Body of pancreas (tissue), 4 donors: ENCODE measurements at regions not wholly inside any gene's neighbourhood (a gene's known extent, or its start where the extent isn't known, plus 50 kb on each side); places are given as distances from the start of the nearest gene placed in this dataset.
"Not testable (repeated sequence)": the region's sequence is repeated elsewhere in the genome, so short reads cannot be mapped to it uniquely, and the experiment has no call there.

Experiments used
- ATAC-seq: fragments of 150-250 bp; one replicate; pipeline ENCODE4 v1.9.1; 2016
- DNase-seq, 4 donors: peaks; one replicate each; pipeline ENCODE4 v3.0.0-alpha.2; 2019
- H3K27ac ChIP-seq, 4 donors: fragments of 200-600 bp; sonication (generic); 1 replicate in 3 of 4; 2 replicates in 1 of 4; pipeline versions ENCODE4 v1.5.1 to v1.6.1; 2016 to 2019; ENCODE audit warnings: mild to moderate bottlenecking in 1 of 4, mixed read lengths in 1 of 4, moderate library complexity in 1 of 4
- H3K27me3 ChIP-seq, 2 donors: fragments of 200-600 bp; sonication (generic); one replicate each; pipeline ENCODE4 v1.6.0; 2016; ENCODE audit warnings: mild to moderate bottlenecking in 1 of 2
- H3K36me3 ChIP-seq, 2 donors: fragments of 200-600 bp; sonication (generic); replicated peaks in 1 of 2; 2 replicates each; pipeline ENCODE4 v1.5.1; 2016; ENCODE audit warnings: low read depth in 2 of 2; ENCODE audit not compliant: insufficient read depth in 1 of 2
- H3K4me1 ChIP-seq: fragments of 200-600 bp; sonication (generic); one replicate; pipeline ENCODE4 v1.6.0; 2016
- H3K4me3 ChIP-seq, 2 donors: fragments of 200-600 bp; sonication (generic); 1 replicate in 1 of 2; 2 replicates in 1 of 2; pipeline ENCODE4 v1.5.1; 2016 to 2019
- H3K9me3 ChIP-seq, 3 donors: fragments of 200-600 bp; sonication (generic); 1 replicate in 2 of 3; 2 replicates in 1 of 3; pipeline ENCODE4 v1.5.1; 2016
- CTCF ChIP-seq, 7 experiments: fragments of 450-650 bp in 4 of 7; fragments of 200-600 bp in 3 of 7; sonication (generic) in 3 of 7; IDR thresholded peaks; one replicate each; pipeline ENCODE4 v1.5.1; 2016 to 2019; ENCODE audit warnings: antibody characterized with exemption in 7 of 7
- POLR2A ChIP-seq, 3 donors: fragments of 450-650 bp; IDR thresholded peaks; one replicate each; pipeline ENCODE4 v1.6.1; 2016; ENCODE audit warnings: antibody characterized with exemption in 3 of 3, mild to moderate bottlenecking in 2 of 3
- WGBS, 2 donors: methylation state at CpG; one replicate each; pipeline ENCODE4 v1.1.5; 2017; 5-methylcytosine and 5-hydroxymethylcytosine counted together
- intact Hi-C: fragments of 100-400 bp; cut with DNase I; formaldehyde crosslinking; loops from one replicate; pipeline ENCODE4 v1.15.1; 2023

DNA sequence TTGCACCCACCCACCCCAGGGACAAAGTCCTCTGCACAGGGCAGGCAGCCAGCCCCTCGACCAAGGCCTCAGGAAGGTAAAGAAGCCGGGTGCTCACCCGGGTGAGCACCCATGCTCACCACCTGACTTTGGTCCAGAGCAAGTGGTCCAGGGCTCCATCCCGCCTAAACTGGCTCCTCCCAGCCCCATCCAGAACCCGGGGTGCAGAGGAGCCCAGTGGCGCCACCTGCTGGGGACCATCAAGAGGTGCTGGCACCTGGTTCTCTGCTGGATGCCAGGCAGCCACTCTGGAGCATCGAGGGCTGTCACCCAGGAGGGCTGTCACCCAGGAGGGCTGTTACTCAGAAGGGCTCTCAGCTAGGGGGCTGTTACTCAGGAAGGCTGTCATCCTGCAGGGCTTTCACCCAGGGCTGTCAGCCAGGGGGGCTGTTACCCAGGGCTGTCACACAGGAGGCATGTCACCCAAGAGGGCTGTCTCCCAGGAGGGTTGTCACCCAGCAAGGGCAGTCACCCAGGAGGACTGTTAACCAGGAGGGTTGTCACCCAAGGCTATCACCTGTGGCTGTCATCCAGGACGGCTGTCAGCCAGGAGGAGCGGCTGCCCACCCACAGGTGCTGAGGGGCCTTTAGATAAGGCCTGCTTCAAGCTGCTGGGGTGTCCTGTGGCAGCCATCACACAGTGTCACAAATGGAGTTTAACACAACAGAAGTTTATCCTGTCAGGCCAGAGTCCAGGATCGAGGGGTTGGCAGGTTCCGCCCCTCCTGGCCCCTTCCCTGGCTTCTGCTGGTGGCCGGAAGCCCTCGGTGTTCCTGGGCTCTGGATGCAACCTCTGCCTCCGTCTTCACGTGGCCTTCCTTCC lies 98.5 kb downstream of the TNFRSF13B start:
- intact Hi-C loops: no loop called here
- H3K4me1 ChIP-seq: no peaks in the 10 kb centered on the region
- no peaks in the 10 kb centered on the region for H3K36me3 ChIP-seq
- DNase-seq (peak; percentile 14 to 30 (median 21)), ATAC-seq (no peak)
- no peaks in the 10 kb centered on the region for H3K9me3 ChIP-seq
- no peak overlapping the region for H3K4me3 ChIP-seq
- WGBS, 2 donors: 42 to 67% methylated on average over 6 to 15 of the region's 15 CpGs
- H3K27ac ChIP-seq: no peak overlapping the region
- TF ChIP-seq CTCF (IDR thresholded peaks at IDR 0.05) (peak in 6 of 7 experiments; percentile 18 to 28 (median 28)), POLR2A (IDR thresholded peaks at IDR 0.05) (no peak)
- no peaks in the 10 kb centered on the region for H3K27me3 ChIP-seq

GRCh38 chr17:16872351-16873173 lies 99.4 kb downstream of the TNFRSF13B start:
- Histone ChIP-seq H3K9me3 (no peaks in the 10 kb centered on the region), H3K27ac (no peak overlapping the region), H3K4me3 (no peak overlapping the region), H3K27me3 (no peaks in the 10 kb centered on the region), H3K4me1 (no peaks in the 10 kb centered on the region), H3K36me3 (no peaks in the 10 kb centered on the region)
- 64 to 65% methylated on average over 14 to 16 of the region's 16 CpGs for WGBS, 2 donors
- TF ChIP-seq POLR2A (IDR thresholded peaks at IDR 0.05) (no peak), CTCF (IDR thresholded peaks at IDR 0.05) (no peak)
- intact Hi-C loops: no loop called here
- no peak for DNase-seq
- ATAC-seq: no peak

- 75 to 79% methylated on average over 10 to 17 of the region's 17 CpGs for WGBS, 2 donors
- DNase-seq, H3K27ac ChIP-seq, H3K4me3 ChIP-seq, intact Hi-C loops, ATAC-seq, H3K4me1 ChIP-seq, H3K9me3 ChIP-seq, H3K27me3 ChIP-seq, H3K36me3 ChIP-seq: not testable (repeated sequence)
Observed at GRCh38 chr17:16871446-16872190, 100.3 kb downstream of the TNFRSF13B start.

DNA sequence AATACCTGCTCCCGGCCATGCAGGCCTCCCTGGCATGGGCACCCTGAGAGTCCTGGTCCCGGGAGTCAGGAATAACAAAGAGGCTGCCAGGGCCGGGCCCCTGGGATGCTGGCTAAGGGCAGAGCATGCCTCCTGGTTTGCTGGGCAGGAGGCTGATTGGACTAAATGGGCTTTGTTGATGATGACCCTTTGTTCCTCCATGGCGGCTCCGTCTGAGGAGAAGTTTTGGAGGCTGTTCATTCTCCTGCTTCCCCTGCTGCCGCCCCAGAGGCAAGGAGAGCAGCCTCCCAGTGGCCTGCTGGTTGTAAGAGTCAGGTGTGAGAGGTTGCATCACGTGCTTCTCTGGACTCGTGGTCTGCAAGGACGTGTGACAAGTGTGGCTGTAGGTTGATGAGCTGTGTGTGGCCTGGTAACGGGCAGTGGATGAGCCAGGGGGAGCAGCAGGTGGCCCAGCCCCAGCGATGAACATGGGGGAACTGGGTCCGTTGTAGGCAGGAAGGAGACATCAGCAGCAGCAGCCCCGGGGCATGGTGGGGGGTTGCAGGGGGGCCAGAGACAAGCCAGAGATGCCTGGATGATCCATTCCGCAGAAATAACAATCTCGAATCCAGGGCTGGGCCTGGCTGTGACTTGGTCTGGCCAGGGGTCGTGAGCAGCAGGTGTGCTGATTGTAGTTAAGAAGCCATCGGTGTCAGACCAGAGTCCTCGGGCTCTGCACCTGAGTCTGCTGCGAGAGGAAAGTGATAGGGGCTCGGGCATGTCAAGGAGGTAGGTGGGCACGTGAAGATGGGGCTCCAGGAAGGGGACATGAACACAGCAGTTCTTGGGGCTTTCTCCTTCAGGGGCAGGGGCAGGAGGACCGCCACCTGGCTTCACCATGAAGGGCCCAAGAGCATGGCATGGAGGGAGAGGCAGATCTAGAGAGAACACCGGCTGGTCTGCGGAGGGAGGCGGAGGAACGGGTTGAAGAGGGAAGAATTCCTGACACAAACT lies 101.4 kb downstream of the TNFRSF13B start:
- H3K27me3 ChIP-seq: no peaks in the 10 kb centered on the region

GRCh38 chr17:16869531-16870252 lies 102.2 kb downstream of the TNFRSF13B start:
- H3K4me3 ChIP-seq, H3K27ac ChIP-seq, ATAC-seq, DNase-seq, H3K27me3 ChIP-seq, intact Hi-C loops, H3K4me1 ChIP-seq, H3K36me3 ChIP-seq, H3K9me3 ChIP-seq: not testable (repeated sequence)
- 54 to 77% methylated on average over 3 to 10 of the region's 11 CpGs for WGBS, 2 donors

More for the DNA sequence above, 101.4 kb downstream of the TNFRSF13B start:
- no peak for DNase-seq
- Histone ChIP-seq H3K4me3 (no peak overlapping the region), H3K27ac (no peak overlapping the region), H3K4me1 (no peaks in the 10 kb centered on the region), H3K9me3 (no peaks in the 10 kb centered on the region), H3K36me3 (no peaks in the 10 kb centered on the region)
- 63 to 75% methylated on average over 19 to 26 of the region's 26 CpGs for WGBS, 2 donors
- intact Hi-C loops: no loop called here
- TF ChIP-seq POLR2A (IDR thresholded peaks at IDR 0.05) (no peak), CTCF (IDR thresholded peaks at IDR 0.05) (no peak)
- no peak for ATAC-seq

DNA sequence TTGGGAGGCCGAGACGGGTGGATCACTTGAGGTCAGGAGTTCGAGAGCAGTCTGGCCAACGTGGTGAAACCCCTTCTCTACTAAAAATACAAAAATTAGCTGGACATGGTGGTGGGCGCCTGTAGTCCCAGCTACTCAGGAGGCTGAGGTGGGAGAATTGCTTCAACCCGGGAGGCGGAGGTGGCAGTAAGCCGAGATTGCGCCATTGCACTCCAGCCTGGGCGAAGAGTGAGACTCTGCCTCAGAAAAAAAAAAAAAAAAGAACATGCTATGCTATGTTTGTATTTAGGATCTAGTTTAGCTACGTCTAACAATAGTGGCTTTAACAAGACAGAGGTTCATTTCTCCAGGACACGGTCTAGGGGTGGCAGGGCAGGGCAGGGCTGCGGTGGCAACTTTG lies 103.3 kb downstream of the TNFRSF13B start:
- H3K27ac ChIP-seq, DNase-seq, H3K36me3 ChIP-seq, ATAC-seq, H3K9me3 ChIP-seq, H3K4me1 ChIP-seq, H3K27me3 ChIP-seq, intact Hi-C loops, H3K4me3 ChIP-seq: not testable (repeated sequence)
- 92% methylated on average over 13 of the region's 13 CpGs for WGBS, 2 donors

DNA sequence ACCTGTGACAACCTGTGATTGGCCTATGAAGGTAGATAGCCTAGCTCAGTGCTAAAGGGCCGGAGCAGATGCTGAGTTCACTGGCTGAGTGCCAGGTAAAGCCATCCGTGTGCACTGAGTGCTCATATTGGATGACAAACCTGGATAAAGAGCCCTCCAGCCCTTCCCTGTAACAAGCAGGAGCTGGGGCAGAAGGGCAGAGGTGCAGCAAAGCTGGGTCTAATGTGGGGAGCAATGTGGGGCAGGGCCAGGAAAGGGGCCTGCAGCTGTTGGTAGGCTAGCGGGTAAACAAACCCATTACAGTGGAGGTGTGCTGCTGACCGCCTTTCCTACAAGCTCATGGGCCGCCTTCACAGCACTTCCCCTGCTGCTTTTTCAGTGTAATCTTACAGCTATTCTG lies 104.4 kb downstream of the TNFRSF13B start:
- H3K9me3 ChIP-seq, H3K27ac ChIP-seq, intact Hi-C loops, H3K4me1 ChIP-seq, H3K4me3 ChIP-seq, H3K36me3 ChIP-seq, H3K27me3 ChIP-seq, ATAC-seq, DNase-seq: not testable (repeated sequence)
- WGBS, 2 donors: 49 to 100% methylated on average over 1 to 3 of the region's 5 CpGs
